Ammon's horn (tissue), 1 donor: ENCODE measurements at regions not wholly inside any gene's neighbourhood (a gene's known extent, or its start where the extent isn't known, plus 50 kb on each side); places are given as distances from the start of the nearest gene placed in this dataset.
"Not testable (repeated sequence)": the region's sequence is repeated elsewhere in the genome, so short reads cannot be mapped to it uniquely, and the experiment has no call there.

ENCODE experiments used
- DNase-seq: peaks from one replicate; pipeline ENCODE4 v3.0.0-alpha.2; 2016; ENCODE audit warnings: low spot score

DNA sequence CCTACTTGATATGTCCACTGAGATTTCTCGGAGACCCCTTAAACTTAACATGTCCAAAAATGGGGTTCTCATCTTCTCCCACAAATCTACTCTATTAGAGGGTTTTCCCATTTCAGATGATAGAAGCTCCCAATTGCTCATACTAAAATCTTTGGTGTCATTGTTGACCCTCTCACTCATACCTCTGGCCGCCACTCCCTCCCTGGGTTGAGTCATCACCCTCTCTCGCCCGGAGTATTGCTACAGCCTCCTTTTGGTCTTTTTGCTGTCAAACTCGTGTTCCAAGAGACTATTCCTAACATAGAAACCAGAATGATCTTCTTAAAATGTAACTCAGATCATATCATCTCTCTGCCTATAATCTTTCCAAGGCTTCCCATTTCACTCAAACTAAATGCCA is 91.0 kb upstream of the GNAQ start:
- DNase-seq: no peak

DNA sequence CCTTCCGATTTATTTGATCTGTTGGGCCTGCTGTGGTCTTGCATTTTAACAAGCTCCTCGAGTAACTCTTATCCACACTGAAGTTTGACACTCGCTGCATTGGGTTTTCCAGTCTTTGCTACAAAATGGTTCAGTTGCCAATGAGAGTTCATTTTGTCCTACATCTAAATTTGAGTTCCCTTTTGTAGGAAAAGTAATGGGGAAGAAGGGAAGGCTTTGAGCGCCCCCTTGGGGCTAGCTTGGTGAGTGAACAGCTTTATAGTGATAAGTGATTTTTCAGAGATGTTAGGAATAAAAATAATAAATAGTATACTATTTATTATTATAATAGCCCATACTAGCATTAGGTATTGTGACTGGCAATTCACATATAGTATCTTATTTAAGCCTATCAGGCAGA is 89.9 kb upstream of the GNAQ start:
- DNase-seq: peak; percentile 72

- DNase-seq: no peak
These were observed 87.3 kb upstream of the GNAQ start for GRCh38 chr9:78118742-78119473.

GRCh38 chr9:78115073-78115472 is 83.5 kb upstream of the GNAQ start:
- no peak for DNase-seq

DNA sequence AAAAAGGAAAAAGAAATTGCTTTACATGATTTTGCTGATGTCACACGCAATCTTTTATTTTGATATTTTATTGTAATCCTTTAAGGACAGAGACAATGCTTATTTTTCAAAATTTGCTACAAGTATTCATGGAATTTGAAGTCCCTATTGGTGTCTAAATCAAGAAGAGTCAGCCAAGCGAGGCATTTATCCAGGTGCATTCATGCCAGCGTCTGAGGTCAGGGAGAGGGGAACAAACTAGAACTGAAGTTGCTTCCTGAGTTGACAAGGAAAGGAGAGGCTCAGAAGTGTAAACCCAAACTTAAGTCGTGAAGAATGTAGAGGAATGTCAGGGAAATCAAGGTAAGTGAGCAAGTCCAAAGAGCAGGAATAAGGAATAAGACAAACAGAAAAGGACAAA is 83.0 kb upstream of the GNAQ start:
- DNase-seq: no peak

- DNase-seq: no peak
These were observed 80.8 kb upstream of the GNAQ start for GRCh38 chr9:78112406-78112805.

DNA sequence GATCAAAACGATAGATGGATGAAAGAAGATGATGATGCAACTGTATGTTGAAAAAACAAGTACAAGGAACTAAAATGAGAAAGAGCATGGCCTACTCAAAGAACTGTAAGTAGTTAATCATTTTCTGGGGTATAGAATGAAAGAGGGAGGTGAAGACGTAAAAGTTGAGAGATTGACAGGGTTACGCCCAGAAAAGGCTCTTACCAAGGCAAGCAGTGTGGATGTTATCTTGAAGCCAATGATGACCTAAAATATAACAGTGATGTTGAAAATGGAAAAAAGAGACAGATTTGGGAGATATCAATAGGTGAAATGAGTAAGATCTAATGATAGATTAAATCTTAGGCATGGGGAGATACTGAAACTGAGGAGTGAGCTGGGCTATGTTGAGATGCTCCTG is 80.4 kb upstream of the GNAQ start:
- no peak for DNase-seq

GRCh38 chr9:78109075-78109474 is 77.5 kb upstream of the GNAQ start:
- DNase-seq: no peak

DNA sequence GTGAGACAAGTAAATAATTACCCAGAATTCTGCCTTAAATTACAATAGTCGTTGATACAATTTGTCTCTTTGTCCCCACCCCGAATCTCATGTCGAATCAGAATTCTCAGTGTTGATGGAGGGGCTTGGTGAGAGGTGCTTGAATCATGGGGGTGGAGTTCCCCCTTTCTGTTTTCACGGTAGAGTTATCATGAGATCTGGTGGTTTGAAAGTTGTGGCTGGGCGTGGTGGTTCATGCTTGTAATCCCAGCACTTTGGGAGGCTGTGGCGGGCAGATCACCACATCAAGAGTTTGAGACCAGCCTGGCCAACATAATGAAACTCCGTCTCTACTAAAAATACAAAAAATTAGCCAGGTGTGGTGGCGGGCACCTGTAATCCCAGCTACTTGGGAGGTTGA is 75.0 kb upstream of the GNAQ start:
- not testable (repeated sequence) for DNase-seq

DNA sequence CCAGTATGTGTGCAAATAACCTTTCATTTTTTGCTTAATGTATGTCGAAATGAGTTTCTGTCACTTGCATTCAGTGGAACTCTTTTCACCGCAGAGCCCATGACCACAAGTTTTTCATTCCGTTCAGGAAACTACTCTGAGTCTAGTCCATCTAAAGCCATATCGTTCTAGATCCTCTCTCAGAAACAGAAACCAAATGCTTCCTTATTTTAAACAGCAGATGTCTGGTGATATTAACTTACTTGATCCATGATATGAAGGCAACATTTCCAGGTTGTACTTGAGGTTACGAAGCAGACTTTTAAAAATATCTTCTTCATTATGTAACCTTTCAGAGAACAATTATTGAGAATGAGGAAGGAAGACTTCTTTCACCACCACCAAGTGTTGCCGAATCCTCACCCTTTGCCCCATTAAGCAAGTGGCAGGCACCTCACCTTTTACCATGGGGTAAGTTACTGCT is 72.4 kb upstream of the GNAQ start:
- DNase-seq: peak; percentile 32

GRCh38 chr9:78101247-78101646 is 69.6 kb upstream of the GNAQ start:
- DNase-seq: no peak

DNA sequence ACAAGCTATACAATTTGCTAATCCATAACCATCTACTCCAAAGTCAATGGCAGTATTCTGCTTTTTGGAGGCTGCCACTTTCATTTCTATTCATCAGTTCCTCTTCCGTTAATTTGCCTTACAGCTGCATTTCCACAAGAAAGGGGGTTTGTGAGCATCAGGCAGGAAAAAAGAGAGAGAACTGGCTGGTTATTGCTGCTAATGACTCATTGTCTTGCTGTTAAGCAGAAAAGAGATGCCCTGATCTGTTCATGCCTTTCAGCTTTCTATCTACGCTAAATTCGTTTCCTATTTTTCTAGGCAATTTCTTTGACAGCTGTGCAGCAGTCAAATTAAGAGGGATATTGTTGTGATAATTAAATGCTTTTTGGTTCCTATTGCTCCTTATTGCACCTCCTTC is 65.9 kb upstream of the GNAQ start:
- peak; percentile 79 for DNase-seq

- DNase-seq: no peak
These were observed 60.1 kb upstream of the GNAQ start for GRCh38 chr9:78091731-78092130.

- DNase-seq: no peak
These were observed 57.5 kb upstream of the GNAQ start for GRCh38 chr9:78089111-78089510.

DNA sequence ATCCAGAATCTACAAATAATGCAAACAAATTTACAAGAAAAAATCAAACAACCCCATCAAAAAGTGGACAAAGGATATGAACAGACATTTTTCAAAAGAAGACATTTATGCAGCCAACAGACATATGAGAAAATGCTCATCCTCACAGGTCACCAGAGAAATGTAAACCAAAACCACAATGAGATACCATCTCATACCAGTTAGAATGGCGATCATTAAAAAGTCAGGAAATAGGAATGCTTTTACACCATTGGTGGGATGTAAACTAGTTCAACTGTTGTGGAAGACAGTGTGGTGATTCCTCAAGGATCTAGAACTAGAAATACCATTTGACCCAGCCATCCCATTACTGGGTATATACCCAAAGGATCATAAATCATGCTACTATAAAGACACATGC is 56.6 kb upstream of the GNAQ start:
- DNase-seq: not testable (repeated sequence)
